ENCODE measurements at regions not wholly inside any gene's neighbourhood (a gene's known extent, or its start where the extent isn't known, plus 50 kb on each side); places are given as distances from the start of the nearest gene placed in this dataset.

- Histone ChIP-seq H3K27me3 (ENCODE audit: low read length) (no peaks in the 10 kb centered on the region), H2AFZ (ENCODE audit: low read length) (no peak overlapping the region), H3K4me1 (ENCODE audit: insufficient read depth, low read length) (no peaks in the 10 kb centered on the region), H3K4me2 (ENCODE audit: low read length) (no peak overlapping the region), H4K20me1 (ENCODE audit: low read length) (no peaks in the 10 kb centered on the region), H3K27ac (ENCODE audit: low read length) (no peak overlapping the region), H3F3A (ENCODE audit: low read length, unreplicated experiment) (no peaks in the 10 kb centered on the region), H3K36me3 (ENCODE audit: low read depth, low read length) (no peaks in the 10 kb centered on the region), H3K4me3 (ENCODE audit: low read length) (no peak overlapping the region), H3K79me2 (ENCODE audit: low read length) (no peaks in the 10 kb centered on the region), H3K9me2 (replicated peaks; ENCODE audit: low read length) (no peaks in the 10 kb centered on the region), H3K9ac (ENCODE audit: low read length) (no peak overlapping the region), H3K9me3 (ENCODE audit: low read length) (no peaks in the 10 kb centered on the region)
- no peak for DNase-seq
- CTCF ChIA-PET = interaction anchor here (1.1 kb wide), 1 partner anchor 453 kb away, joined by 4 read pairs; no protein-coding TSS in a partner anchor
- TF ChIP-seq EZH2phosphoT487 (IDR thresholded peaks at IDR 0.05; ENCODE audit: borderline replicate concordance, low read length) = no peak
- no peak for TF ChIP-seq EZH2 (IDR thresholded peaks at IDR 0.05; ENCODE audit: low read length, unreplicated experiment)
- TF ChIP-seq CTCF (conservative IDR thresholded peaks at IDR 0.05; ENCODE audit: low read depth, low read length) = no peak
- BruUV-seq (replicated peaks) = no TSS peak
- ATAC-seq = no peak
- POLR2A ChIA-PET (ENCODE audit: unreplicated experiment) = no interaction called here
- intact Hi-C loops (cut with micrococcal nuclease) = no loop called here
Observed at GRCh38 chr9:18371621-18372020, 102.3 kb upstream of the ADAMTSL1 start.

DNA sequence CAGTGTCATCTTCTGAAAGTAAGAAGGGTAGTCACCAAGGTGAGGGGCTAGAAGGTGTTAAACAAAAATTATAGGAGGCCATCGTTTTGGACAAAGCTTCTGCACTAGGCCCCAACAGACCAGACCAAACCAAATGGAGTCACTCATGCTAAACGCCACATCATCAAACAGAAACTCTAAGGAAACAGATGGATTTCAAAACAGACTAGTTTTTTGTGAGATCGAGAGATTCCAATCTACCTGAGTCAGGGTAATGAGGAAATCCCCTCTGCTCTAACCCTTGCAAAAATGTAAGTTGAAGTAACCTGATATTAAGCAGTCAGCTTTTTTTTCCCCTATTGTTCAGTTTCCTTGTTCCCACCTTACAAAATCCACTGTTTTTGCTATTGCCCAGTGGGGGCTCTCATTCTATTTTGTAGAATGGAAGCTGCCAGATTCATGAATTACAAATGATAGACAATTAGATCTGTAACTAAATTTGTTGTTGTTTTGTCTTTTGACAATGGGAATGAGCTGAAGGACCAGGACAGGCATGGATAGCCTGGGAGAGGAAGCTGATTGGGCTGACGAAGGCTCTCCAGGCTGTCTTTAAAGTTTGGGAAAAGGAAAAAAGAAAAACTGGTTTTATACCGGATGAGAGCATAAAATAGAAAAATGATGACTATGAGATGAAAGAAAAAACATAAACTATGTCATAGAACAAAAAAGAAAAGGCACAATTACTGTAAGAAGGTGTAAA is 94.7 kb upstream of the ADAMTSL1 start:
- ChIA-PET POLR2A (ENCODE audit: unreplicated experiment) (no interaction called here), CTCF (no interaction called here)
- no peaks in the 10 kb centered on the region for H3K36me3 ChIP-seq (ENCODE audit: low read depth, low read length)
- intact Hi-C loops (cut with micrococcal nuclease) = no loop called here
- H4K20me1 ChIP-seq (ENCODE audit: low read length) = no peaks in the 10 kb centered on the region
- no peaks in the 10 kb centered on the region for H3K9me2 ChIP-seq (replicated peaks; ENCODE audit: low read length)
- no peaks in the 10 kb centered on the region for H3K79me2 ChIP-seq (ENCODE audit: low read length)
- ATAC-seq (peak; percentile 48; the same call in 1 of the 2 replicates), DNase-seq (peak; percentile 80)
- no TSS peak for BruUV-seq (replicated peaks)
- H3K27ac ChIP-seq (ENCODE audit: low read length) = peak overlapping the region; percentile 72
- TF ChIP-seq CTCF (conservative IDR thresholded peaks at IDR 0.05; ENCODE audit: low read depth, low read length) = no peak
- TF ChIP-seq EZH2phosphoT487 (IDR thresholded peaks at IDR 0.05; ENCODE audit: borderline replicate concordance, low read length) = no peak
- TF ChIP-seq EZH2 (IDR thresholded peaks at IDR 0.05; ENCODE audit: low read length, unreplicated experiment) = no peak
- H3K4me2 ChIP-seq (ENCODE audit: low read length) = 0 out of 2 replicates have a peak overlapping the region, but pooled peaks have one; percentile 16
- no peaks in the 10 kb centered on the region for H3K9me3 ChIP-seq (ENCODE audit: low read length)
- H2AFZ ChIP-seq (ENCODE audit: low read length) = peak overlapping the region; percentile 47
- peak overlapping the region; percentile 30; the same call in 1 of the 2 replicates for H3K9ac ChIP-seq (ENCODE audit: low read length)
- H3F3A ChIP-seq (ENCODE audit: low read length, unreplicated experiment) = no peaks in the 10 kb centered on the region
- H3K4me1 ChIP-seq (ENCODE audit: insufficient read depth, low read length) = peaks cover 22% of the 10 kb centered on the region
- no peak overlapping the region for H3K4me3 ChIP-seq (ENCODE audit: low read length)
- no peaks in the 10 kb centered on the region for H3K27me3 ChIP-seq (ENCODE audit: low read length)

- H3K4me3 ChIP-seq (ENCODE audit: low read length) = no peak overlapping the region
- DNase-seq (no peak), ATAC-seq (no peak)
- intact Hi-C loops (cut with micrococcal nuclease) = no loop called here
- H3K27me3 ChIP-seq (ENCODE audit: low read length) = no peaks in the 10 kb centered on the region
- no peak overlapping the region for H3K4me2 ChIP-seq (ENCODE audit: low read length)
- no peaks in the 10 kb centered on the region for H3K9me3 ChIP-seq (ENCODE audit: low read length)
- ChIA-PET POLR2A (ENCODE audit: unreplicated experiment) (no interaction called here), CTCF (no interaction called here)
- no peak overlapping the region for H3K9ac ChIP-seq (ENCODE audit: low read length)
- BruUV-seq (replicated peaks) = no TSS peak
- H3K9me2 ChIP-seq (replicated peaks; ENCODE audit: low read length) = no peaks in the 10 kb centered on the region
- H3K36me3 ChIP-seq (ENCODE audit: low read depth, low read length) = no peaks in the 10 kb centered on the region
- no peak for TF ChIP-seq CTCF (conservative IDR thresholded peaks at IDR 0.05; ENCODE audit: low read depth, low read length)
- no peak for TF ChIP-seq EZH2 (IDR thresholded peaks at IDR 0.05; ENCODE audit: low read length, unreplicated experiment)
- TF ChIP-seq EZH2phosphoT487 (IDR thresholded peaks at IDR 0.05; ENCODE audit: borderline replicate concordance, low read length) = no peak
- no peaks in the 10 kb centered on the region for H3F3A ChIP-seq (ENCODE audit: low read length, unreplicated experiment)
- no peak overlapping the region for H2AFZ ChIP-seq (ENCODE audit: low read length)
- H3K79me2 ChIP-seq (ENCODE audit: low read length) = no peaks in the 10 kb centered on the region
- H4K20me1 ChIP-seq (ENCODE audit: low read length) = no peaks in the 10 kb centered on the region
- H3K4me1 ChIP-seq (ENCODE audit: insufficient read depth, low read length) = peaks cover 22% of the 10 kb centered on the region
- no peak overlapping the region for H3K27ac ChIP-seq (ENCODE audit: low read length)
Observed at GRCh38 chr9:18382243-18382642, 91.7 kb upstream of the ADAMTSL1 start.
